ENCODE measurements at regions not wholly inside any gene's neighbourhood (a gene's known extent, or its start where the extent isn't known, plus 50 kb on each side); places are given as distances from the start of the nearest gene placed in this dataset.
A peak's percentile ranks its signal among the peaks of the same experiment; 100 is the strongest.
"Not testable (repeated sequence)": the region's sequence is repeated elsewhere in the genome, so short reads cannot be mapped to it uniquely, and the experiment has no call there.

DNA sequence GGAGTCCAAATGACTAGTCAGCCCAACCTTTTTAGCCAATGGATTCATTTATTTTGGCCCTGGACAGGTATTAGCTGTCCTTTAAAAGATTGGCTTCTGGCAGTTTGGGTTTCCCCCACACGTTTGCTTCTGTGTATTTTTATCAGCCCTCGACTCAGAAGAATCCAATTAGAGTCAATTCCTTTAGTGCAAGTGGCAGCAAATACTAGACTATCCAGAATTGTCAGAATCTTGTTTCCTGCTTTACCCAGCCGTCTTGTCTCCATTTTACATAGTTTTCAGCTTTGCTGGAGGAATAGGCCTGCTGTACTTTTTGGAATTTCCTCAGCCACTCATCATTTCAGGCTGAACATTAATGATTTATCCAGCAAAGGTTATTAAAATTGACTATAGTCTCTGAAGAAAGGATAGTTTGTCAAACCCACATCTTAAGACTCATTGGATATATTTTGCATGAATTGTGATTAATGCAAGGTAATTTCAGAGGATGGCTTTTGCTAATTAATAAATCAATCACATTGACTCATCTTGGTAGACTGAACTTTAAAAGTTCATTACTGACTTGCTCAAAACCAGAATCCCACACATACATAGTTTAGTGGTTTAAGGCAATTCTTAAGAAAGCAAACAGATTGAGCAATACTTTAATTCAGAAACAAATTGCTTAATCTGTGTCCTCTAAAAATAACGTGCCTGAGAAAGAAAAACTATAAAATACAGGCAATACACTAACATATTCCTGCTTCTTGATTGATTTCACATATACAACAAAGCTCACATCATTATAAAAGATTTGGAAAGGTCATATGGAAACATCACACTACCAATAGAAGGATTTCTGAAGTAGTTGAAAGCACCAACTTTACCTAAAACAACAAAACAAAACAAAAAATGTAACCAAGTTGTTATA is 62.9 kb upstream of the ZNF217 start:
- Histone ChIP-seq H3K36me3 (no peaks in the 10 kb centered on the region), H3K4me1 (peaks cover 0 to 57% (median 20%) of the 10 kb centered on the region in 4 donors), H3K27ac (peak overlapping the region; percentile 19 to 65 (median 61)), H3K27me3 (no peaks in the 10 kb centered on the region), H3K4me3 (no peak overlapping the region), H3K9me3 (no peaks in the 10 kb centered on the region)
- no peak for DNase-seq
- 5% methylated on average over 4 of the region's 4 CpGs for WGBS (ENCODE audit: insufficient coverage, low coverage, low lambda C conversion rate, missing lambda C conversion rate)
- peak; percentile 40 to 59 (median 47) for ATAC-seq
- intact Hi-C loops (cut with DNase I): no loop called here
- TF ChIP-seq, protein P1, sequence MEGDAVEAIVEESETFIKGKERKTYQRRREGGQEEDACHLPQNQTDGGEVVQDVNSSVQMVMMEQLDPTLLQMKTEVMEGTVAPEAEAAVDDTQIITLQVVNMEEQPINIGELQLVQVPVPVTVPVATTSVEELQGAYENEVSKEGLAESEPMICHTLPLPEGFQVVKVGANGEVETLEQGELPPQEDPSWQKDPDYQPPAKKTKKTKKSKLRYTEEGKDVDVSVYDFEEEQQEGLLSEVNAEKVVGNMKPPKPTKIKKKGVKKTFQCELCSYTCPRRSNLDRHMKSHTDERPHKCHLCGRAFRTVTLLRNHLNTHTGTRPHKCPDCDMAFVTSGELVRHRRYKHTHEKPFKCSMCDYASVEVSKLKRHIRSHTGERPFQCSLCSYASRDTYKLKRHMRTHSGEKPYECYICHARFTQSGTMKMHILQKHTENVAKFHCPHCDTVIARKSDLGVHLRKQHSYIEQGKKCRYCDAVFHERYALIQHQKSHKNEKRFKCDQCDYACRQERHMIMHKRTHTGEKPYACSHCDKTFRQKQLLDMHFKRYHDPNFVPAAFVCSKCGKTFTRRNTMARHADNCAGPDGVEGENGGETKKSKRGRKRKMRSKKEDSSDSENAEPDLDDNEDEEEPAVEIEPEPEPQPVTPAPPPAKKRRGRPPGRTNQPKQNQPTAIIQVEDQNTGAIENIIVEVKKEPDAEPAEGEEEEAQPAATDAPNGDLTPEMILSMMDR (IDR thresholded peaks at IDR 0.05): no peak
- no peak for TF ChIP-seq POLR2A (IDR thresholded peaks at IDR 0.05)

- peak overlapping the region; percentile 71 to 85 (median 78) for H3K27ac ChIP-seq
- WGBS (ENCODE audit: insufficient coverage, low coverage, low lambda C conversion rate, missing lambda C conversion rate): 29% methylated on average over 4 of the region's 4 CpGs
- intact Hi-C loops (cut with DNase I): no loop called here
- DNase-seq: no peak
- ATAC-seq: no peak
- H3K4me3 ChIP-seq: no peak overlapping the region
- no peaks in the 10 kb centered on the region for H3K36me3 ChIP-seq
- no peak for TF ChIP-seq POLR2A (IDR thresholded peaks at IDR 0.05)
- TF ChIP-seq, protein P1 (IDR thresholded peaks at IDR 0.05): no peak
- peaks cover 0 to 50% (median 16%) of the 10 kb centered on the region in 4 donors for H3K4me1 ChIP-seq
- H3K27me3 ChIP-seq: no peaks in the 10 kb centered on the region
- H3K9me3 ChIP-seq: no peaks in the 10 kb centered on the region
These were observed 62.1 kb upstream of the ZNF217 start for GRCh38 chr20:53655625-53656292.

DNA sequence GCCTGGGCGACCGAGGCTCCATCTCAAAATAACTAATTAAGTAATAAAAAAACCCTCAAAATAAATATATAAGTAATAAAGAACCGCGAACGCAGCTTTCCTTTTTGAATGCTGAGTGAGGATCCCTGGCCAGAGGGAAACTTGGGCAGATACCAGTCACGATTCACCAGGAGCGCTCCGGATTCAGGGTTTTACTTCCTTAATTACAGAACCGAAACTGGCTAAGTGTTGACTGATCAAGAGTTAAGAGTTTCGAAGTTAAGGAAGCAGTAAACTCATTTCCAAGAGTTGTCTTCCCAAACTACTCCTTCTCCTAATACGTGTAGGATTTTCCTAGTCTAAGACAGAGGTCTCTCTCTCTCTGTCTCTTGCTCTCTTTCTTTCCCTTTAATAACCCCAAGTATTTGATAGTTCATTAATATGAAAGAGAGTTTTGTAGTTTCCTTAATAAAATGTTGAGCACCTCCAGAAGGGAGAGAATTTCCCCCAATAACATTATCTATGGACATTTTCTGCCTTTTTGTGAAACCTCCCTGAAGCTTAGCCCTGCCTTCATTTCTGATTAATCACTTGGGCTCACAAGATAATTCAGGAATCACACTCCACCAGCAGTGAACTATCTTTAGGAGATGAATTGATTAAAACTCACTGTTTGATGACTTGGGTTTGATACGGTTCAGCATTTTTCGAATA is 61.4 kb upstream of the ZNF217 start:
- Histone ChIP-seq H3K4me1 (peaks cover 0 to 46% (median 14%) of the 10 kb centered on the region in 4 donors), H3K4me3 (no peak overlapping the region), H3K27me3 (no peaks in the 10 kb centered on the region), H3K9me3 (no peaks in the 10 kb centered on the region), H3K36me3 (no peaks in the 10 kb centered on the region), H3K27ac (peak overlapping the region; percentile 71 to 85 (median 78))
- intact Hi-C loops (cut with DNase I): no loop called here
- DNase-seq: no peak
- ATAC-seq: peak in 3 of 4 donors; percentile 5 to 16 (median 15)
- 58% methylated on average over 12 of the region's 13 CpGs for WGBS (ENCODE audit: insufficient coverage, low coverage, low lambda C conversion rate, missing lambda C conversion rate)
- TF ChIP-seq POLR2A (IDR thresholded peaks at IDR 0.05): no peak
- TF ChIP-seq, protein P1 (IDR thresholded peaks at IDR 0.05): no peak

- H3K4me3 ChIP-seq; DNase-seq; ATAC-seq; H3K36me3 ChIP-seq; intact Hi-C loops (cut with DNase I); H3K27me3 ChIP-seq; H3K9me3 ChIP-seq: not testable (repeated sequence)
- Histone ChIP-seq H3K27ac (peak overlapping the region in 2 of 3 donors; percentile 78 to 85), H3K4me1 (peaks cover 0 to 46% (median 14%) of the 10 kb centered on the region in 4 donors)
- WGBS (ENCODE audit: insufficient coverage, low coverage, low lambda C conversion rate, missing lambda C conversion rate): 71% methylated on average over 8 of the region's 8 CpGs
These were observed 60.9 kb upstream of the ZNF217 start for GRCh38 chr20:53654521-53654920.

Measured in right lobe of liver (tissue), 6 donors.